Right renal cortex interstitium (tissue), 3 donors: ENCODE measurements at regions not wholly inside any gene's neighbourhood (a gene's known extent, or its start where the extent isn't known, plus 50 kb on each side); places are given as distances from the start of the nearest gene placed in this dataset.

Experiments used
- DNase-seq, 3 donors: peaks; one replicate each; pipeline ENCODE4 v3.0.0-alpha.2; 2013; ENCODE audit warnings: low read depth in 3 of 3, low spot score in 2 of 3

GRCh38 chr10:111705021-111705420 lies 478.5 kb downstream of the GPAM start:
- DNase-seq = no peak

GRCh38 chr10:111706331-111706730 lies 477.2 kb downstream of the GPAM start:
- DNase-seq = no peak

- no peak for DNase-seq
Measured at GRCh38 chr10:111707076-111707475, 476.5 kb downstream of the GPAM start.

- DNase-seq = no peak
Measured at GRCh38 chr10:111709603-111710002, 474.0 kb downstream of the GPAM start.

GRCh38 chr10:111716032-111716431 lies 467.5 kb downstream of the GPAM start:
- DNase-seq = no peak

GRCh38 chr10:111724121-111724520 lies 459.4 kb downstream of the GPAM start:
- no peak for DNase-seq

GRCh38 chr10:111725050-111725449 lies 458.5 kb downstream of the GPAM start:
- DNase-seq = no peak

GRCh38 chr10:111732166-111732785 lies 451.3 kb downstream of the GPAM start:
- no peak for DNase-seq

- DNase-seq = no peak
Measured at GRCh38 chr10:111739125-111739873, 444.3 kb downstream of the GPAM start.

GRCh38 chr10:111739874-111740139 lies 443.8 kb downstream of the GPAM start:
- DNase-seq = no peak

GRCh38 chr10:111745982-111746381 lies 437.6 kb downstream of the GPAM start:
- DNase-seq = no peak

- DNase-seq = no peak
Measured at GRCh38 chr10:111747751-111748150, 435.8 kb downstream of the GPAM start.

- DNase-seq = no peak
Measured at GRCh38 chr10:111748184-111748583, 435.4 kb downstream of the GPAM start.

- no peak for DNase-seq
Measured at GRCh38 chr10:111750165-111750849, 433.3 kb downstream of the GPAM start.

GRCh38 chr10:111756217-111757061 lies 427.1 kb downstream of the GPAM start:
- DNase-seq = peak; percentile 23 to 53 (median 33)

- DNase-seq = no peak
Measured at GRCh38 chr10:111758593-111758992, 425.0 kb downstream of the GPAM start.

- DNase-seq = no peak
Measured at GRCh38 chr10:111762114-111762513, 421.5 kb downstream of the GPAM start.

- DNase-seq = no peak
Measured at GRCh38 chr10:111765216-111765615, 418.3 kb downstream of the GPAM start.

- no peak for DNase-seq
Measured at GRCh38 chr10:111766464-111766863, 417.1 kb downstream of the GPAM start.

GRCh38 chr10:111767661-111768060 lies 415.9 kb downstream of the GPAM start:
- no peak for DNase-seq

GRCh38 chr10:111773950-111774349 lies 409.6 kb downstream of the GPAM start:
- no peak for DNase-seq
